K562 (cell line): ENCODE measurements at regions not wholly inside any gene's neighbourhood (a gene's known extent, or its start where the extent isn't known, plus 50 kb on each side); places are given as distances from the start of the nearest gene placed in this dataset.

Experiments
- FOSL1 ChIP-seq: fragments of 200-800 bp; sonication (Bioruptor generic); conservative IDR thresholded peaks from 2 replicates; pipeline ENCODE4 v1.6.1; 2016; ENCODE audit warnings: missing genetic modification characterization, missing compliant biosample characterization
- FUS ChIP-seq: fragments of 200-400 bp; formaldehyde crosslinking; optimal IDR thresholded peaks from 2 replicates; pipeline ENCODE3; 2017; ENCODE audit warnings: low read depth, low read length
- MTF1 ChIP-seq: fragments of 250-450 bp; sonication (Bioruptor Pico); IDR thresholded peaks from 2 replicates; pipeline ENCODE4 v1.9.0; 2021; ENCODE audit warnings: moderate library complexity, mild to moderate bottlenecking, inconsistent platforms, borderline replicate concordance
- SP2 ChIP-seq: IDR thresholded peaks from 2 replicates; pipeline ENCODE4 v1.6.1; 2011; ENCODE audit warnings: mild to moderate bottlenecking, low read depth, low read length, moderate library complexity; ENCODE audit not compliant: poor library complexity, severe bottlenecking; ENCODE audit errors: extremely low read depth
- ZNF41 ChIP-seq: fragments of 250-450 bp; sonication (Bioruptor Pico); conservative IDR thresholded peaks from 2 replicates; pipeline ENCODE4 v1.4.0; 2020; ENCODE audit warnings: mild to moderate bottlenecking
- ZNF639 ChIP-seq, 2 experiments: fragments of 200-800 bp in 1 of 2; sonication (Bioruptor generic) in 1 of 2; sonication (generic) in 1 of 2; formaldehyde crosslinking in 1 of 2; IDR thresholded peaks in 1 of 2; conservative IDR thresholded peaks in 1 of 2; 2 replicates each; pipeline versions ENCODE4 v1.5.0 to v1.6.1; 2016 to 2020; ENCODE audit warnings: missing compliant biosample characterization in 1 of 2, missing genetic modification characterization in 1 of 2, missing genetic modification reagents in 1 of 2
- TF ChIP-seq, protein P1 (sequence below): fragments of 250-450 bp; sonication (Bioruptor Pico); IDR thresholded peaks from 2 replicates; pipeline ENCODE4 v1.8.0; 2021; ENCODE audit warnings: moderate library complexity, mild to moderate bottlenecking, inconsistent platforms
- TF ChIP-seq, protein P2 (sequence below): sonication (generic); formaldehyde crosslinking; IDR thresholded peaks from 2 replicates; pipeline ENCODE4 v1.8.0; 2022; ENCODE audit warnings: mild to moderate bottlenecking, missing genetic modification reagents

DNA sequence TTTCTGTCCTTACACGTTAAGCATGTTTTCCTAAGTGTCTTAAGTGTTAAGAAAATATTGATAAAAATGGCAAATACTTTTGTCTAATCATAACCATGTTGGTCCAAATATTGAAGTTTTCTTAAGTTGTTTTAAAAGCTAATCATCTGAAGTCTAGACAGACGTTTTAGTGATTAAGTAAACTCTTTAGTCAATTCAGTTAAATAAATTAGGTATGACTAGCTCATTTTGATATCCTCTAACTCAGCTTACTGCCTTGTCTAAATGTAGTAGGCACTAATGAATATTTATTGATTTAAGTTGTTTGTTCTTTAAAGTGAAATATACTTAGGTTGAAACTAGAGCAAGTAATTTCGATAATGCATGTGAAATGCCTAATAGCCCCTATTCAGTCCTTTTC, 471.8 kb upstream of the CHST9 start (continued):
- TF ChIP-seq ZNF41 (CRISPR knock-in tag): no peak
- TF ChIP-seq SP2: no peak
- TF ChIP-seq FOSL1 (tag): no peak
- TF ChIP-seq, protein P1, sequence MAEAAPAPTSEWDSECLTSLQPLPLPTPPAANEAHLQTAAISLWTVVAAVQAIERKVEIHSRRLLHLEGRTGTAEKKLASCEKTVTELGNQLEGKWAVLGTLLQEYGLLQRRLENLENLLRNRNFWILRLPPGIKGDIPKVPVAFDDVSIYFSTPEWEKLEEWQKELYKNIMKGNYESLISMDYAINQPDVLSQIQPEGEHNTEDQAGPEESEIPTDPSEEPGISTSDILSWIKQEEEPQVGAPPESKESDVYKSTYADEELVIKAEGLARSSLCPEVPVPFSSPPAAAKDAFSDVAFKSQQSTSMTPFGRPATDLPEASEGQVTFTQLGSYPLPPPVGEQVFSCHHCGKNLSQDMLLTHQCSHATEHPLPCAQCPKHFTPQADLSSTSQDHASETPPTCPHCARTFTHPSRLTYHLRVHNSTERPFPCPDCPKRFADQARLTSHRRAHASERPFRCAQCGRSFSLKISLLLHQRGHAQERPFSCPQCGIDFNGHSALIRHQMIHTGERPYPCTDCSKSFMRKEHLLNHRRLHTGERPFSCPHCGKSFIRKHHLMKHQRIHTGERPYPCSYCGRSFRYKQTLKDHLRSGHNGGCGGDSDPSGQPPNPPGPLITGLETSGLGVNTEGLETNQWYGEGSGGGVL (CRISPR knock-in tag): no peak
- no peak for TF ChIP-seq FUS
- TF ChIP-seq MTF1: no peak
- TF ChIP-seq, protein P2, sequence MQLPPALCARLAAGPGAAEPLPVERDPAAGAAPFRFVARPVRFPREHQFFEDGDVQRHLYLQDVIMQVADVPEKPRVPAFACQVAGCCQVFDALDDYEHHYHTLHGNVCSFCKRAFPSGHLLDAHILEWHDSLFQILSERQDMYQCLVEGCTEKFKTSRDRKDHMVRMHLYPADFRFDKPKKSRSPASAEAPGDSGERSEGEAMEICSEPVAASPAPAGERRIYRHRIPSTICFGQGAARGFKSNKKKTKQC (CRISPR knock-in tag): no peak
- TF ChIP-seq ZNF639 (CRISPR knock-in tag; conservative IDR thresholded peaks at IDR 0.05 in 1 of 2, IDR thresholded peaks at IDR 0.05 in 1 of 2): no peak
